Astrocyte of the cerebellum (primary cell): ENCODE measurements at regions not wholly inside any gene's neighbourhood (a gene's known extent, or its start where the extent isn't known, plus 50 kb on each side); places are given as distances from the start of the nearest gene placed in this dataset.

Experiments used
- DNase-seq: peaks from one replicate; pipeline ENCODE4 v3.0.0-alpha.2; 2011; ENCODE audit warnings: low read depth
- H3K4me3 ChIP-seq: 2 replicates; pipeline ENCODE4 v1.5.1; 2011; ENCODE audit warnings: mild to moderate bottlenecking, low read depth, low read length, moderate library complexity
- CTCF ChIP-seq: IDR thresholded peaks from 2 replicates; pipeline ENCODE4 v1.5.1; 2012; ENCODE audit warnings: low read length, low read depth, moderate library complexity, mild to moderate bottlenecking; ENCODE audit errors: missing control alignments
- in situ Hi-C: cut with HindIII; loops from 2 replicates; pipeline ENCODE4 v1.10.0; 2017; ENCODE audit warnings: low sequenced_read_pairs

- TF ChIP-seq CTCF, result no peak
- no peak for DNase-seq
- no peak overlapping the region for H3K4me3 ChIP-seq
- in situ Hi-C loops, result no loop called here
Measured at GRCh38 chr13:34748596-34748995, 193.5 kb upstream of the NBEA start.

GRCh38 chr13:34749046-34749445, 193.0 kb upstream of the NBEA start:
- H3K4me3 ChIP-seq, result no peak overlapping the region
- TF ChIP-seq CTCF, result no peak
- DNase-seq, result no peak
- in situ Hi-C loops, result no loop called here

GRCh38 chr13:34750078-34750931, 191.8 kb upstream of the NBEA start:
- in situ Hi-C loops, result no loop called here
- H3K4me3 ChIP-seq, result peak overlapping the region; percentile 37
- DNase-seq, result no peak
- no peak for TF ChIP-seq CTCF

- DNase-seq, result no peak
- no peak for TF ChIP-seq CTCF
- in situ Hi-C loops, result no loop called here
- no peak overlapping the region for H3K4me3 ChIP-seq
Measured at GRCh38 chr13:34751044-34751443, 191.0 kb upstream of the NBEA start.

- H3K4me3 ChIP-seq, result no peak overlapping the region
- no peak for DNase-seq
- in situ Hi-C loops, result no loop called here
- TF ChIP-seq CTCF, result no peak
Measured at GRCh38 chr13:34751492-34751891, 190.6 kb upstream of the NBEA start.

- H3K4me3 ChIP-seq, result no peak overlapping the region
- no peak for TF ChIP-seq CTCF
- in situ Hi-C loops, result no loop called here
- DNase-seq, result no peak
Measured at GRCh38 chr13:34752283-34752960, 189.6 kb upstream of the NBEA start.
